ENCODE measurements at regions not wholly inside any gene's neighbourhood (a gene's known extent, or its start where the extent isn't known, plus 50 kb on each side); places are given as distances from the start of the nearest gene placed in this dataset.

GRCh38 chr14:40292664-40293063, 860.4 kb upstream of the FBXO33 start:
- FAIRE-seq = no peak
- TF ChIP-seq POLR2A (IDR thresholded peaks at IDR 0.05; ENCODE audit: low read depth, low read length) = no peak
- DNase-seq (ENCODE audit: insufficient read length, low spot score) = no peak

- TF ChIP-seq POLR2A (IDR thresholded peaks at IDR 0.05; ENCODE audit: low read depth, low read length) = no peak
- DNase-seq (ENCODE audit: insufficient read length, low spot score) = no peak
- no peak for FAIRE-seq
Measured at GRCh38 chr14:40282196-40282595, 850.0 kb upstream of the FBXO33 start.

GRCh38 chr14:40280652-40281051, 848.4 kb upstream of the FBXO33 start:
- FAIRE-seq (no peak), DNase-seq (ENCODE audit: insufficient read length, low spot score) (no peak)
- no peak for TF ChIP-seq POLR2A (IDR thresholded peaks at IDR 0.05; ENCODE audit: low read depth, low read length)

- TF ChIP-seq POLR2A (IDR thresholded peaks at IDR 0.05; ENCODE audit: low read depth, low read length) = no peak
- FAIRE-seq (no peak), DNase-seq (ENCODE audit: insufficient read length, low spot score) (no peak)
Measured at GRCh38 chr14:40273417-40273816, 841.2 kb upstream of the FBXO33 start.

GRCh38 chr14:40271480-40271879, 839.2 kb upstream of the FBXO33 start:
- no peak for TF ChIP-seq POLR2A (IDR thresholded peaks at IDR 0.05; ENCODE audit: low read depth, low read length)
- FAIRE-seq (no peak), DNase-seq (ENCODE audit: insufficient read length, low spot score) (no peak)

- DNase-seq (ENCODE audit: insufficient read length, low spot score) = no peak
Measured at GRCh38 chr14:40269436-40269835, 837.2 kb upstream of the FBXO33 start.

GRCh38 chr14:40268236-40268635, 836.0 kb upstream of the FBXO33 start:
- TF ChIP-seq POLR2A (IDR thresholded peaks at IDR 0.05; ENCODE audit: low read depth, low read length) = no peak
- FAIRE-seq = no peak
- no peak for DNase-seq (ENCODE audit: insufficient read length, low spot score)

More at GRCh38 chr14:40269436-40269835, 837.2 kb upstream of the FBXO33 start:
- TF ChIP-seq POLR2A (IDR thresholded peaks at IDR 0.05; ENCODE audit: low read depth, low read length) = no peak
- no peak for FAIRE-seq

- FAIRE-seq = no peak
- TF ChIP-seq POLR2A (IDR thresholded peaks at IDR 0.05; ENCODE audit: low read depth, low read length) = no peak
- no peak for DNase-seq (ENCODE audit: insufficient read length, low spot score)
Measured at GRCh38 chr14:40265096-40265495, 832.9 kb upstream of the FBXO33 start.

GRCh38 chr14:40252817-40253447, 820.7 kb upstream of the FBXO33 start:
- TF ChIP-seq POLR2A (IDR thresholded peaks at IDR 0.05; ENCODE audit: low read depth, low read length) = no peak
- FAIRE-seq (no peak), DNase-seq (ENCODE audit: insufficient read length, low spot score) (no peak)

- no peak for TF ChIP-seq POLR2A (IDR thresholded peaks at IDR 0.05; ENCODE audit: low read depth, low read length)
- FAIRE-seq (no peak), DNase-seq (ENCODE audit: insufficient read length, low spot score) (no peak)
Measured at GRCh38 chr14:40248671-40249070, 816.4 kb upstream of the FBXO33 start.

- no peak for DNase-seq (ENCODE audit: insufficient read length, low spot score)
- no peak for FAIRE-seq
- TF ChIP-seq POLR2A (IDR thresholded peaks at IDR 0.05; ENCODE audit: low read depth, low read length) = no peak
Measured at GRCh38 chr14:40240245-40240859, 808.1 kb upstream of the FBXO33 start.

- DNase-seq (ENCODE audit: insufficient read length, low spot score) (no peak), FAIRE-seq (no peak)
- no peak for TF ChIP-seq POLR2A (IDR thresholded peaks at IDR 0.05; ENCODE audit: low read depth, low read length)
Measured at GRCh38 chr14:40232302-40232701, 800.1 kb upstream of the FBXO33 start.

- no peak for TF ChIP-seq POLR2A (IDR thresholded peaks at IDR 0.05; ENCODE audit: low read depth, low read length)
- FAIRE-seq (no peak), DNase-seq (ENCODE audit: insufficient read length, low spot score) (no peak)
Measured at GRCh38 chr14:40229676-40230075, 797.4 kb upstream of the FBXO33 start.

- DNase-seq (ENCODE audit: insufficient read length, low spot score) (no peak), FAIRE-seq (no peak)
Measured at GRCh38 chr14:40222996-40223395, 790.8 kb upstream of the FBXO33 start.

GRCh38 chr14:40221428-40221827, 789.2 kb upstream of the FBXO33 start:
- no peak for DNase-seq (ENCODE audit: insufficient read length, low spot score)
- no peak for FAIRE-seq
- TF ChIP-seq POLR2A (IDR thresholded peaks at IDR 0.05; ENCODE audit: low read depth, low read length) = no peak

More at GRCh38 chr14:40222996-40223395, 790.8 kb upstream of the FBXO33 start:
- no peak for TF ChIP-seq POLR2A (IDR thresholded peaks at IDR 0.05; ENCODE audit: low read depth, low read length)
